Breast epithelium (tissue), 3 donors: ENCODE measurements at regions not wholly inside any gene's neighbourhood (a gene's known extent, or its start where the extent isn't known, plus 50 kb on each side); places are given as distances from the start of the nearest gene placed in this dataset.

ENCODE experiments used
- CTCF ChIP-seq, 3 donors: fragments of 450-650 bp; IDR thresholded peaks; one replicate each; pipeline ENCODE4 v1.5.1; 2016 to 2017; ENCODE audit warnings: antibody characterized with exemption in 3 of 3, mild to moderate bottlenecking in 3 of 3, moderate library complexity in 3 of 3
- POLR2A ChIP-seq: fragments of 450-650 bp; IDR thresholded peaks from one replicate; pipeline ENCODE4 v1.6.1; 2016; ENCODE audit warnings: antibody characterized with exemption, mild to moderate bottlenecking, moderate library complexity

- TF ChIP-seq CTCF (IDR thresholded peaks at IDR 0.05): no peak
- no peak for TF ChIP-seq POLR2A
These were observed 56.1 kb upstream of the CAMK1G start for GRCh38 chr1:209527372-209527771.
